GM23338 (cell line): ENCODE measurements at regions not wholly inside any gene's neighbourhood (a gene's known extent, or its start where the extent isn't known, plus 50 kb on each side); places are given as distances from the start of the nearest gene placed in this dataset.

ENCODE experiments used
- ATAC-seq: fragments of 200-7000 bp; cut with Tn5 transposase; 3 replicates; pipeline ENCODE4 v1.9.1; 2020
- DNase-seq: peaks from one replicate; pipeline ENCODE4 v3.0.0-alpha.2; 2015; ENCODE audit warnings: low spot score
- H2AFZ ChIP-seq: fragments of 200-600 bp; sonication (generic); 2 replicates; pipeline ENCODE4 v1.8.0; 2016; ENCODE audit warnings: antibody characterized with exemption, mild to moderate bottlenecking, moderate library complexity
- H3F3A ChIP-seq: fragments of 200-600 bp; sonication (generic); replicated peaks from 2 replicates; pipeline ENCODE4 v1.8.0; 2017; ENCODE audit warnings: antibody characterized with exemption, mixed run types, low read depth
- H3K27ac ChIP-seq: fragments of 200-600 bp; sonication (generic); 2 replicates; pipeline ENCODE4 v1.6.1; 2016; ENCODE audit warnings: low read depth
- H3K27me3 ChIP-seq: fragments of 200-600 bp; sonication (generic); 2 replicates; pipeline ENCODE4 v1.8.0; 2016; ENCODE audit warnings: mild to moderate bottlenecking, mixed run types, moderate library complexity; ENCODE audit not compliant: insufficient read depth
- H3K36me3 ChIP-seq: fragments of 200-600 bp; sonication (generic); 2 replicates; pipeline ENCODE4 v1.8.0; 2016; ENCODE audit warnings: mild to moderate bottlenecking; ENCODE audit not compliant: insufficient read depth
- H3K4me1 ChIP-seq: fragments of 200-600 bp; sonication (generic); 2 replicates; pipeline ENCODE4 v1.8.0; 2016; ENCODE audit warnings: mild to moderate bottlenecking, moderate library complexity; ENCODE audit not compliant: insufficient read depth
- H3K4me2 ChIP-seq: fragments of 200-600 bp; sonication (generic); 2 replicates; pipeline ENCODE4 v1.7.1; 2017; ENCODE audit warnings: mixed run types
- H3K4me3 ChIP-seq: fragments of 200-600 bp; sonication (generic); 2 replicates; pipeline ENCODE4 v1.6.1; 2016; ENCODE audit warnings: mixed run types
- H3K79me2 ChIP-seq: fragments of 200-600 bp; sonication (generic); replicated peaks from 2 replicates; pipeline ENCODE4 v1.8.0; 2017; ENCODE audit warnings: mild to moderate bottlenecking; ENCODE audit not compliant: insufficient read depth
- H3K9me2 ChIP-seq: fragments of 200-600 bp; sonication (generic); 2 replicates; pipeline ENCODE4 v1.8.0; 2017; ENCODE audit not compliant: insufficient read depth
- H4K20me1 ChIP-seq: fragments of 200-600 bp; sonication (generic); replicated peaks from 2 replicates; pipeline ENCODE4 v1.8.0; 2017; ENCODE audit warnings: mild to moderate bottlenecking; ENCODE audit not compliant: insufficient read depth
- H3K27ac Mint-ChIP-seq: 2 replicates; pipeline ENCODE4 v1.8.0; 2020; ENCODE audit warnings: inconsistent platforms, mild to moderate bottlenecking, moderate library complexity, mixed read lengths
- H3K27me3 Mint-ChIP-seq: 3 replicates; pipeline ENCODE4 v1.8.0; 2022; ENCODE audit warnings: low read depth, mild to moderate bottlenecking, moderate library complexity, mixed read lengths, inconsistent platforms; ENCODE audit not compliant: insufficient read depth, poor library complexity
- H3K36me3 Mint-ChIP-seq: 3 replicates; pipeline ENCODE4 v1.8.0; 2021; ENCODE audit warnings: low read depth, mild to moderate bottlenecking, inconsistent platforms, moderate library complexity, mixed read lengths
- H3K4me1 Mint-ChIP-seq: 3 replicates; pipeline ENCODE4 v1.8.0; 2020; ENCODE audit warnings: mild to moderate bottlenecking, inconsistent platforms, mixed read lengths
- H3K4me3 Mint-ChIP-seq: 3 replicates; pipeline ENCODE4 v1.8.0; 2021; ENCODE audit warnings: moderate library complexity, mild to moderate bottlenecking, inconsistent platforms, mixed read lengths
- H3K9me3 Mint-ChIP-seq: 3 replicates; pipeline ENCODE4 v1.8.0; 2020; ENCODE audit warnings: moderate library complexity, mild to moderate bottlenecking, inconsistent platforms, mixed read lengths
- ETS1 ChIP-seq: IDR thresholded peaks from 2 replicates; pipeline ENCODE4 v1.6.1; 2016; ENCODE audit warnings: antibody characterized with exemption
- EZH2 ChIP-seq: fragments of 200-600 bp; sonication (generic); IDR thresholded peaks from one replicate; pipeline ENCODE4 v1.8.0; 2017; ENCODE audit warnings: antibody characterized with exemption, mild to moderate bottlenecking, low read depth; ENCODE audit not compliant: unreplicated experiment
- EZH2phosphoT487 ChIP-seq: fragments of 200-600 bp; sonication (generic); IDR thresholded peaks from one replicate; pipeline ENCODE4 v1.8.1; 2018; ENCODE audit warnings: antibody characterized with exemption; ENCODE audit not compliant: unreplicated experiment
- JUNB ChIP-seq: IDR thresholded peaks from one replicate; pipeline ENCODE4 v1.6.1; 2016; ENCODE audit warnings: antibody characterized with exemption; ENCODE audit not compliant: unreplicated experiment
- POLR2AphosphoS5 ChIP-seq: IDR thresholded peaks from 2 replicates; pipeline ENCODE4 v1.6.1; 2016; ENCODE audit warnings: antibody characterized with exemption, low read depth
- REST ChIP-seq: IDR thresholded peaks from one replicate; pipeline ENCODE4 v1.6.1; 2018; ENCODE audit warnings: antibody characterized with exemption; ENCODE audit not compliant: unreplicated experiment
- STAT1 ChIP-seq: IDR thresholded peaks from one replicate; pipeline ENCODE4 v1.6.1; 2016; ENCODE audit warnings: antibody characterized with exemption; ENCODE audit not compliant: unreplicated experiment
- ZNF114 ChIP-seq: fragments of 250-450 bp; sonication (Bioruptor Pico); IDR thresholded peaks from 2 replicates; pipeline ENCODE4 v1.5.0; 2020; ENCODE audit warnings: mild to moderate bottlenecking, moderate library complexity
- ZNF331 ChIP-seq: fragments of 250-450 bp; sonication (Bioruptor Pico); IDR thresholded peaks from 2 replicates; pipeline ENCODE4 v1.5.0; 2020; ENCODE audit warnings: low read depth, mild to moderate bottlenecking, moderate library complexity
- TF ChIP-seq, protein P1 (sequence below), 2 experiments: fragments of 200-600 bp in 1 of 2; sonication (generic) in 1 of 2; conservative IDR thresholded peaks; 2 replicates each; pipeline versions ENCODE4 v1.5.1 to v1.6.1; 2016 to 2017; ENCODE audit warnings: antibody characterized with exemption in 2 of 2, low read depth in 2 of 2, mild to moderate bottlenecking in 2 of 2, moderate library complexity in 1 of 2
- TF ChIP-seq, protein P2 (sequence below): fragments of 250-450 bp; sonication (Bioruptor Pico); IDR thresholded peaks from 2 replicates; pipeline ENCODE4 v1.5.0; 2020; ENCODE audit warnings: mild to moderate bottlenecking, moderate library complexity

GRCh38 chr2:215832791-215833190, 180.6 kb downstream of the MREG start:
- H3K27me3 Mint-ChIP-seq, result peaks cover 2% of the 10 kb centered on the region
- H3K27ac Mint-ChIP-seq, result no peak overlapping the region
- Histone ChIP-seq H3K27ac (no peak overlapping the region), H4K20me1 (no peaks in the 10 kb centered on the region), H3K79me2 (no peaks in the 10 kb centered on the region), H3K9me2 (no peaks in the 10 kb centered on the region), H3K27me3 (no peaks in the 10 kb centered on the region), H3K4me2 (no peak overlapping the region), H3K4me3 (no peak overlapping the region), H3F3A (no peaks in the 10 kb centered on the region), H3K4me1 (no peaks in the 10 kb centered on the region), H3K36me3 (no peaks in the 10 kb centered on the region), H2AFZ (peak overlapping the region; percentile 70; the same call in 1 of the 2 replicates)
- ATAC-seq (no peak), DNase-seq (no peak)
- TF ChIP-seq ZNF114 (CRISPR knock-in tag) (no peak), ETS1 (no peak), REST (no peak), POLR2AphosphoS5 (no peak), EZH2 (no peak), STAT1 (no peak), EZH2phosphoT487 (no peak), JUNB (no peak), ZNF331 (no peak)
- TF ChIP-seq, protein P1, sequence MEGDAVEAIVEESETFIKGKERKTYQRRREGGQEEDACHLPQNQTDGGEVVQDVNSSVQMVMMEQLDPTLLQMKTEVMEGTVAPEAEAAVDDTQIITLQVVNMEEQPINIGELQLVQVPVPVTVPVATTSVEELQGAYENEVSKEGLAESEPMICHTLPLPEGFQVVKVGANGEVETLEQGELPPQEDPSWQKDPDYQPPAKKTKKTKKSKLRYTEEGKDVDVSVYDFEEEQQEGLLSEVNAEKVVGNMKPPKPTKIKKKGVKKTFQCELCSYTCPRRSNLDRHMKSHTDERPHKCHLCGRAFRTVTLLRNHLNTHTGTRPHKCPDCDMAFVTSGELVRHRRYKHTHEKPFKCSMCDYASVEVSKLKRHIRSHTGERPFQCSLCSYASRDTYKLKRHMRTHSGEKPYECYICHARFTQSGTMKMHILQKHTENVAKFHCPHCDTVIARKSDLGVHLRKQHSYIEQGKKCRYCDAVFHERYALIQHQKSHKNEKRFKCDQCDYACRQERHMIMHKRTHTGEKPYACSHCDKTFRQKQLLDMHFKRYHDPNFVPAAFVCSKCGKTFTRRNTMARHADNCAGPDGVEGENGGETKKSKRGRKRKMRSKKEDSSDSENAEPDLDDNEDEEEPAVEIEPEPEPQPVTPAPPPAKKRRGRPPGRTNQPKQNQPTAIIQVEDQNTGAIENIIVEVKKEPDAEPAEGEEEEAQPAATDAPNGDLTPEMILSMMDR (conservative IDR thresholded peaks at IDR 0.05; ENCODE audit: low read depth in 2 of 2), result no peak
- TF ChIP-seq, protein P2, sequence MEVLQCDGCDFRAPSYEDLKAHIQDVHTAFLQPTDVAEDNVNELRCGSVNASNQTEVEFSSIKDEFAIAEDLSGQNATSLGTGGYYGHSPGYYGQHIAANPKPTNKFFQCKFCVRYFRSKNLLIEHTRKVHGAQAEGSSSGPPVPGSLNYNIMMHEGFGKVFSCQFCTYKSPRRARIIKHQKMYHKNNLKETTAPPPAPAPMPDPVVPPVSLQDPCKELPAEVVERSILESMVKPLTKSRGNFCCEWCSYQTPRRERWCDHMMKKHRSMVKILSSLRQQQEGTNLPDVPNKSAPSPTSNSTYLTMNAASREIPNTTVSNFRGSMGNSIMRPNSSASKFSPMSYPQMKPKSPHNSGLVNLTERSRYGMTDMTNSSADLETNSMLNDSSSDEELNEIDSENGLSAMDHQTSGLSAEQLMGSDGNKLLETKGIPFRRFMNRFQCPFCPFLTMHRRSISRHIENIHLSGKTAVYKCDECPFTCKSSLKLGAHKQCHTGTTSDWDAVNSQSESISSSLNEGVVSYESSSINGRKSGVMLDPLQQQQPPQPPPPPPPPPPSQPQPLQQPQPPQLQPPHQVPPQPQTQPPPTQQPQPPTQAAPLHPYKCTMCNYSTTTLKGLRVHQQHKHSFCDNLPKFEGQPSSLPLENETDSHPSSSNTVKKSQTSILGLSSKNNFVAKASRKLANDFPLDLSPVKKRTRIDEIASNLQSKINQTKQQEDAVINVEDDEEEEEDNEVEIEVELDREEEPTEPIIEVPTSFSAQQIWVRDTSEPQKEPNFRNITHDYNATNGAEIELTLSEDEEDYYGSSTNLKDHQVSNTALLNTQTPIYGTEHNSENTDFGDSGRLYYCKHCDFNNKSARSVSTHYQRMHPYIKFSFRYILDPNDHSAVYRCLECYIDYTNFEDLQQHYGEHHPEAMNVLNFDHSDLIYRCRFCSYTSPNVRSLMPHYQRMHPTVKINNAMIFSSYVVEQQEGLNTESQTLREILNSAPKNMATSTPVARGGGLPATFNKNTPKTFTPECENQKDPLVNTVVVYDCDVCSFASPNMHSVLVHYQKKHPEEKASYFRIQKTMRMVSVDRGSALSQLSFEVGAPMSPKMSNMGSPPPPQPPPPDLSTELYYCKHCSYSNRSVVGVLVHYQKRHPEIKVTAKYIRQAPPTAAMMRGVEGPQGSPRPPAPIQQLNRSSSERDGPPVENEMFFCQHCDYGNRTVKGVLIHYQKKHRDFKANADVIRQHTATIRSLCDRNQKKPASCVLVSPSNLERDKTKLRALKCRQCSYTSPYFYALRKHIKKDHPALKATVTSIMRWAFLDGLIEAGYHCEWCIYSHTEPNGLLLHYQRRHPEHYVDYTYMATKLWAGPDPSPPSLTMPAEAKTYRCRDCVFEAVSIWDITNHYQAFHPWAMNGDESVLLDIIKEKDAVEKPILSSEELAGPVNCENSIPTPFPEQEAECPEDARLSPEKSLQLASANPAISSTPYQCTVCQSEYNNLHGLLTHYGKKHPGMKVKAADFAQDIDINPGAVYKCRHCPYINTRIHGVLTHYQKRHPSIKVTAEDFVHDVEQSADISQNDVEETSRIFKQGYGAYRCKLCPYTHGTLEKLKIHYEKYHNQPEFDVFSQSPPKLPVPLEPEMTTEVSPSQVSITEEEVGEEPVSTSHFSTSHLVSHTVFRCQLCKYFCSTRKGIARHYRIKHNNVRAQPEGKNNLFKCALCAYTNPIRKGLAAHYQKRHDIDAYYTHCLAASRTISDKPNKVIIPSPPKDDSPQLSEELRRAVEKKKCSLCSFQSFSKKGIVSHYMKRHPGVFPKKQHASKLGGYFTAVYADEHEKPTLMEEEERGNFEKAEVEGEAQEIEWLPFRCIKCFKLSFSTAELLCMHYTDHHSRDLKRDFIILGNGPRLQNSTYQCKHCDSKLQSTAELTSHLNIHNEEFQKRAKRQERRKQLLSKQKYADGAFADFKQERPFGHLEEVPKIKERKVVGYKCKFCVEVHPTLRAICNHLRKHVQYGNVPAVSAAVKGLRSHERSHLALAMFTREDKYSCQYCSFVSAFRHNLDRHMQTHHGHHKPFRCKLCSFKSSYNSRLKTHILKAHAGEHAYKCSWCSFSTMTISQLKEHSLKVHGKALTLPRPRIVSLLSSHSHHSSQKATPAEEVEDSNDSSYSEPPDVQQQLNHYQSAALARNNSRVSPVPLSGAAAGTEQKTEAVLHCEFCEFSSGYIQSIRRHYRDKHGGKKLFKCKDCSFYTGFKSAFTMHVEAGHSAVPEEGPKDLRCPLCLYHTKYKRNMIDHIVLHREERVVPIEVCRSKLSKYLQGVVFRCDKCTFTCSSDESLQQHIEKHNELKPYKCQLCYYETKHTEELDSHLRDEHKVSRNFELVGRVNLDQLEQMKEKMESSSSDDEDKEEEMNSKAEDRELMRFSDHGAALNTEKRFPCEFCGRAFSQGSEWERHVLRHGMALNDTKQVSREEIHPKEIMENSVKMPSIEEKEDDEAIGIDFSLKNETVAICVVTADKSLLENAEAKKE (CRISPR knock-in tag), result no peak
- H3K9me3 Mint-ChIP-seq, result no peaks in the 10 kb centered on the region
- H3K4me3 Mint-ChIP-seq, result no peak overlapping the region
- peaks cover 12% of the 10 kb centered on the region for H3K4me1 Mint-ChIP-seq
- no peaks in the 10 kb centered on the region for H3K36me3 Mint-ChIP-seq
